Right cardiac atrium (tissue), 5 donors: ENCODE measurements at regions not wholly inside any gene's neighbourhood (a gene's known extent, or its start where the extent isn't known, plus 50 kb on each side); places are given as distances from the start of the nearest gene placed in this dataset.

Experiments used
- ATAC-seq, 2 donors: fragments of 200-7000 bp; cut with Tn5 transposase; one replicate each; pipeline versions ENCODE4 v1.8.0 to v1.9.1; 2020; ENCODE audit warnings: moderate library complexity in 2 of 2, mild to moderate bottlenecking in 1 of 2
- DNase-seq, 3 donors: peaks; one replicate each; pipeline ENCODE4 v3.0.0-alpha.2; 2020
- H3K27ac ChIP-seq: one replicate; pipeline ENCODE4 v1.5.1; 2013; ENCODE audit warnings: mild to moderate bottlenecking, low read length, control low read depth, moderate library complexity
- H3K27me3 ChIP-seq: one replicate; pipeline ENCODE4 v1.6.1; 2013; ENCODE audit not compliant: control insufficient read depth, insufficient read depth
- H3K4me1 ChIP-seq: one replicate; pipeline ENCODE4 v1.6.1; 2013; ENCODE audit warnings: low read length; ENCODE audit not compliant: control insufficient read depth, insufficient read depth
- H3K4me3 ChIP-seq: one replicate; pipeline ENCODE4 v1.5.1; 2013; ENCODE audit warnings: low read length, control low read depth
- H3K9me3 ChIP-seq: one replicate; pipeline ENCODE4 v1.6.1; 2013; ENCODE audit warnings: low read length; ENCODE audit not compliant: control insufficient read depth
- WGBS: extraction: QIAGEN DNeasy Blood & Tissue Kit; methylation state at CpG from one replicate; pipeline ENCODE4 v1.1.7; 2013; 5-methylcytosine and 5-hydroxymethylcytosine counted together
- intact Hi-C, 4 donors: fragments of 100-400 bp; cut with DNase I; formaldehyde crosslinking; loops; one replicate each; pipeline versions ENCODE4 v1.11.0 to v1.14.0; 2022 to 2023
- donor health status: healthy with polysubstance abuse.
- donor health status: DM: no; HTN: yes; CAD: no.
- donor health status: DM: no; HTN: no; CAD: no.
- donor health status: DM: no; HTN: yes; CAD: no; lungs with severe emphysema.
- donor health status: DM: yes; HTN: yes; CAD: no.

GRCh38 chr11:134666273-134667174 lies 254.5 kb upstream of the B3GAT1 start:
- H3K4me1 ChIP-seq: no peaks in the 10 kb centered on the region
- H3K9me3 ChIP-seq: no peaks in the 10 kb centered on the region
- WGBS: 82% methylated on average over 13 of the region's 13 CpGs
- intact Hi-C loops: no loop called here
- no peak for ATAC-seq
- no peak overlapping the region for H3K4me3 ChIP-seq
- H3K27me3 ChIP-seq: no peaks in the 10 kb centered on the region
- no peak overlapping the region for H3K27ac ChIP-seq
- DNase-seq: no peak

- ATAC-seq: no peak
- Histone ChIP-seq H3K9me3 (no peaks in the 10 kb centered on the region), H3K27me3 (no peaks in the 10 kb centered on the region), H3K4me1 (no peaks in the 10 kb centered on the region), H3K27ac (no peak overlapping the region), H3K4me3 (no peak overlapping the region)
- 76% methylated on average over 19 of the region's 19 CpGs for WGBS
- intact Hi-C loops: no loop called here
- no peak for DNase-seq
These were observed 253.7 kb upstream of the B3GAT1 start for GRCh38 chr11:134665571-134666270.

- intact Hi-C loops: no loop called here
- Histone ChIP-seq H3K9me3 (no peaks in the 10 kb centered on the region), H3K27ac (no peak overlapping the region), H3K4me1 (no peaks in the 10 kb centered on the region), H3K4me3 (no peak overlapping the region), H3K27me3 (no peaks in the 10 kb centered on the region)
- ATAC-seq (no peak), DNase-seq (no peak)
- 81% methylated on average over 12 of the region's 12 CpGs for WGBS
These were observed 253.1 kb upstream of the B3GAT1 start for GRCh38 chr11:134665188-134665535.

- no peak for DNase-seq
- 85% methylated on average over 25 of the region's 25 CpGs for WGBS
- Histone ChIP-seq H3K4me1 (no peaks in the 10 kb centered on the region), H3K27me3 (no peaks in the 10 kb centered on the region), H3K27ac (no peak overlapping the region), H3K9me3 (no peaks in the 10 kb centered on the region), H3K4me3 (no peak overlapping the region)
- no peak for ATAC-seq
- intact Hi-C loops: no loop called here
These were observed 252.6 kb upstream of the B3GAT1 start for GRCh38 chr11:134664447-134665187.

GRCh38 chr11:134663506-134664313 lies 251.7 kb upstream of the B3GAT1 start:
- H3K4me3 ChIP-seq: no peak overlapping the region
- no peaks in the 10 kb centered on the region for H3K27me3 ChIP-seq
- intact Hi-C loops: no loop called here
- WGBS: 79% methylated on average over 11 of the region's 11 CpGs
- no peaks in the 10 kb centered on the region for H3K4me1 ChIP-seq
- DNase-seq (no peak), ATAC-seq (no peak)
- H3K9me3 ChIP-seq: no peaks in the 10 kb centered on the region
- no peak overlapping the region for H3K27ac ChIP-seq

- no peak overlapping the region for H3K27ac ChIP-seq
- ATAC-seq: no peak
- no peaks in the 10 kb centered on the region for H3K27me3 ChIP-seq
- H3K4me3 ChIP-seq: no peak overlapping the region
- 67% methylated on average over 5 of the region's 5 CpGs for WGBS
- no peaks in the 10 kb centered on the region for H3K4me1 ChIP-seq
- DNase-seq: no peak
- no peaks in the 10 kb centered on the region for H3K9me3 ChIP-seq
- intact Hi-C loops: no loop called here
These were observed 250.8 kb upstream of the B3GAT1 start for GRCh38 chr11:134662629-134663360.

- intact Hi-C loops: no loop called here
- Histone ChIP-seq H3K4me1 (no peaks in the 10 kb centered on the region), H3K4me3 (no peak overlapping the region), H3K27ac (no peak overlapping the region), H3K27me3 (no peaks in the 10 kb centered on the region), H3K9me3 (no peaks in the 10 kb centered on the region)
- DNase-seq (no peak), ATAC-seq (no peak)
- 79% methylated on average over 5 of the region's 5 CpGs for WGBS
These were observed 249.6 kb upstream of the B3GAT1 start for GRCh38 chr11:134661660-134662059.

GRCh38 chr11:134660416-134660815 lies 248.4 kb upstream of the B3GAT1 start:
- no peaks in the 10 kb centered on the region for H3K4me1 ChIP-seq
- intact Hi-C loops: no loop called here
- ATAC-seq (no peak), DNase-seq (no peak)
- WGBS: 70% methylated on average over 1 of the region's 1 CpG
- H3K4me3 ChIP-seq: no peak overlapping the region
- H3K9me3 ChIP-seq: no peaks in the 10 kb centered on the region
- no peaks in the 10 kb centered on the region for H3K27me3 ChIP-seq
- H3K27ac ChIP-seq: no peak overlapping the region

- Histone ChIP-seq H3K4me1 (no peaks in the 10 kb centered on the region), H3K27me3 (no peaks in the 10 kb centered on the region), H3K27ac (no peak overlapping the region), H3K9me3 (no peaks in the 10 kb centered on the region), H3K4me3 (no peak overlapping the region)
- 81% methylated on average over 8 of the region's 8 CpGs for WGBS
- no peak for ATAC-seq
- intact Hi-C loops: no loop called here
- DNase-seq: no peak
These were observed 247.8 kb upstream of the B3GAT1 start for GRCh38 chr11:134659882-134660281.

- DNase-seq (no peak), ATAC-seq (no peak)
- Histone ChIP-seq H3K27me3 (no peaks in the 10 kb centered on the region), H3K9me3 (no peaks in the 10 kb centered on the region), H3K27ac (no peak overlapping the region), H3K4me1 (no peaks in the 10 kb centered on the region), H3K4me3 (no peak overlapping the region)
- intact Hi-C loops: no loop called here
- WGBS: 76% methylated on average over 4 of the region's 4 CpGs
These were observed 246.6 kb upstream of the B3GAT1 start for GRCh38 chr11:134658481-134659225.
